HG02943 (cell line): ENCODE measurements at regions not wholly inside any gene's neighbourhood (a gene's known extent, or its start where the extent isn't known, plus 50 kb on each side); places are given as distances from the start of the nearest gene placed in this dataset.
"Not testable (repeated sequence)": the region's sequence is repeated elsewhere in the genome, so short reads cannot be mapped to it uniquely, and the experiment has no call there.

ENCODE experiments used
- ATAC-seq: cut with Tn5 transposase; IDR thresholded peaks from one replicate; pipeline ENCODE4 v1.9.1; 2021; ENCODE audit warnings: mild to moderate bottlenecking, low read depth, moderate library complexity; ENCODE audit not compliant: unreplicated experiment

GRCh38 chr2:220696280-220696669 is 875.8 kb downstream of the EPHA4 start:
- no peak for ATAC-seq

DNA sequence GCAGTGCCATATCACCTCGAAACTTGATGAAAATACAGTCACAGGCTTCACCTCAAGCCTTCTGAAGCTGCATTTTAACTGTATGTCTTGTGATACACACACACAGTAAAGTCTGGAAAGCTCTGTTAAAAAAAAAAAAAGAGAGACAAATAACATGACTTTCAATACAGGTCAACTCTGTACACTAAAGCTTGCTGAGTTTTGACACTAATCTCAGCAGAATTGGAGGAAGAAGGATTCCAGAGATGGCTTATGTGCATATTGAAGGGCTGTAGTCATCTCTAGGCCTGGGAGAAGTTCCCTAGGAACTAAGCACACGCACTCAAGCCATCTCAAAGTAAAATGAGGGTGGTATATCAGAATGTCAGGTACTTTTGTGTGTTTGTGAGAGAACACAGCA is 875.1 kb downstream of the EPHA4 start:
- ATAC-seq, result no peak

DNA sequence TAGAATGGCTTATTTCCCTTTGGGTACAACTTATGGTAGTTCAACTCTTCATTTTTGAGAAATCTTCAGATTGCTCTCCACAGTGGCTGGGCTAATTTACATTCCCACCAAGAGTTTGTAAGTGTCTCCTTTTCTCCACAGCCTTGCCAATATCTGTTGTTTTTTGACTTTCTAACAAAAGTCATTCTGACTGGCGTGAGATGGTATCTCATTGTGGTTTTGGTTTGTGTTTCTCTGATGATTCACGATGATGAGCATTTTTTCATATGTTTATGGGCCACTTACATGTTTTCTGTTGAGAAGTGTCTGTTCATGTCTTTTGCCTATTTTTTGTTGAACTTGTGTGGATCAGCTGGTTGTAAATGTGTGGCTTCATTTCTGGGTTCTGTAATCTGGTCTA is 871.0 kb downstream of the EPHA4 start:
- ATAC-seq, result no peak

GRCh38 chr2:220703279-220703678 is 868.8 kb downstream of the EPHA4 start:
- ATAC-seq, result no peak

GRCh38 chr2:220704081-220704480 is 868.0 kb downstream of the EPHA4 start:
- no peak for ATAC-seq

DNA sequence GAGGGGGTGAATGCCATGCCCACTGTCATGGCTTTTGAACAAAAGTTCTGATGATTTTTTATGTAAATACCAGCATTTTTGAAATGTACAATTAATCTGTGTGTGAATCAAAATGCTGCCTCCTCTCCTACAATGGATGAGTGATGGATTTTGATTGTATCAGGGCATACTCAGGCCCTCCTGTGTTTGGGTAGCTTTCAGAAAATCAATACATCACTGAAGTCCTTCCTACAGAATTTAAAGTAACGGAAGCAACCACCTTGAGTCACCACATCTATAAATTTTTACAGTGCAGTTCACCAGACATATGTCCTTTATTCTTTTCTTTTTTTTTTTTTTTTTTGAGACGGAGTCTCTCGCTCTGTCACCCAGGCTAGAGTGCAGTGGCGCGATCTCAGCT is 867.3 kb downstream of the EPHA4 start:
- no peak for ATAC-seq

DNA sequence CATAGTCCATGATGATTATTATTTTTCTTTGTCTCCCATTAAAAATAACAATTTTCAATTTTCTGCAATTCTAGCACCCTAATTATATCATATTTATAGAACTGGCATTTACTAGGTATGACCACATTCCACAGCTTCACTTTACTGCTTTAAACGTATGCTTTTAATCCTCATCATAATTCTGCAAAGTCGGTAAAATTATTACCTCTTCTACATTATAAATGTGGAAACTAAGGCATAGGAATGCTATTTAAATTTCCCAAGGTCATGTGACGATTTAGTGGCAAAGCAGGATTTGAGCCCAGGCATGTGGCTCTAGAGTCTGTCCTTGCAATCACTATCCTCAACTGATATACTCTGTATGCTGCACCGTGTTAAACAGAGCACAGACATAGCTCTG is 866.4 kb downstream of the EPHA4 start:
- no peak for ATAC-seq

GRCh38 chr2:220707261-220707660 is 864.8 kb downstream of the EPHA4 start:
- no peak for ATAC-seq

GRCh38 chr2:220708366-220708765 is 863.7 kb downstream of the EPHA4 start:
- ATAC-seq, result no peak

DNA sequence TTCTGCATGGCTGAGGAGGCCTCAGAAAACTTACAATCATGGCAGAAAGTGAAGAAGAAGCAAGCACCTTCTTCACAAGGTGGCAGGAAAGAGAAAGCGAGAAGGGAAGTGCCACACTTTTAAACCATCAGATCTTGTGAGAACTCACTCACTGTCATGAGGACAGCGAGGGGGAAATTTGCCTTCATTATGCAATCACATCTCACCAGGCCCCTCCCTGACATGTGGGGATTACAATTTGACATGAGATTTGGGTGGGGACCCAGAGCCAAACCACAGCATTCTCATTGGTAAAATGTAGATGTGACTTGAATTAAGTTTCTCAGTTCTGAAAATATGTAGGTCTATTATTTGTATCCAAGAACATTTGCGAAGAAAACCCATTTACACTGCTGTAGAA is 854.8 kb downstream of the EPHA4 start:
- no peak for ATAC-seq

- ATAC-seq, result no peak
Observed at GRCh38 chr2:220736778-220737177, 835.3 kb downstream of the EPHA4 start.

DNA sequence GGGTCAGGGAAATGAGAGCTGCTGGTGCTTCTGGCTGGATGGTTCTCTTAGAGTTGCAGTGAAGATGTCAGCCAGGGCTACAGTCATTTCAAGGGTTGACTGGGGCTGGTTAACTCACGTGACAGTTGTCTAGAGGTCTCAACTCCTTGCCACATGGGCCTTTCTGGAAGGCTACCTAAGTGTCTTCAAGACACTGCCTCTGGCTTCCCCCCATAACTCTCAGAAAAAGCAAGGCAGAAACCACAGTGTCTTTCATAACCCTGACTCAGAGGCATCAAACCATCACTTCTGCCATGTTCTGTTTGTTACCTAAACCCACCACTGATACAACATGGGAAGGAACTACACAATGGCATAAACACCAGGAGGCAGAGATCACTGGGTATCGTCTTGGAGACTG is 828.9 kb downstream of the EPHA4 start:
- ATAC-seq, result no peak

DNA sequence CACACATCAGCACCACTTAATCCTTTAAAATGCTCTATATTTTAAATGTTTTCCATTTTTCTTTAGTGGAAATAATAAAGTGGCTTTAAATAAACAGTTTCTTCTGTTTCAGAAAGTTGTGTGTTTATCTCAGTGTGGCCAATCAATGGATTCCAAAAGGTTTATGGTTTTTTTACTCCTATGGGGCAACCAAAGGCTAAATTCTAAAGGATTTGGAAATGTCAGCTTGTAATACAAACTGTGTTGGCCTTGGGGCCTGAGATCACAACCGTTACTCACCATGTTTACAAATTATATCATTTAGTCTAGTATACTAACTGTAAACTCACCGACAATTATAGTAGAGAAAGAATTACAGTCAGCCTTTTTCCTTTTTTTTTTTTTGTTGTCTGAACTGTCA is 827.2 kb downstream of the EPHA4 start:
- ATAC-seq, result no peak

DNA sequence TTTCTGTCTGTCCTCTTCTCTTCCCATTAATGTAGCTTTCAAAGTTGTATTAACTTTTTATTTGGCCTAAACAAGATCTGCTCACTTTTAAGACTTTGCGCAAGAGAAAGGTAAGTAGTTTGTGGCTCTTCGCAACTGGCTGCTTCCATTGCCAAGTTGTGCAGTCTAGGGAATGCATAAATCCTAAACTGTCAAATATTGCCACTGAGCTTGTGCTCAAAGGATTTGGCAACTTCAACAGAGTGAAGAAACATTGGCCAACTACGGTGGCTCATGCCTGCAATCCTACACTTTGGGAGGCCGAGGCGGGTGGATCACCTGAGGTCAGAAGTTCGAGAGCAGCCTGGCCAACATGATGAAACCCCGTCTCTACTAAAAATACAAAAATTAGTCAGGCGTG is 826.4 kb downstream of the EPHA4 start:
- ATAC-seq, result no peak

- no peak for ATAC-seq
Observed at GRCh38 chr2:220747736-220748135, 824.4 kb downstream of the EPHA4 start.

DNA sequence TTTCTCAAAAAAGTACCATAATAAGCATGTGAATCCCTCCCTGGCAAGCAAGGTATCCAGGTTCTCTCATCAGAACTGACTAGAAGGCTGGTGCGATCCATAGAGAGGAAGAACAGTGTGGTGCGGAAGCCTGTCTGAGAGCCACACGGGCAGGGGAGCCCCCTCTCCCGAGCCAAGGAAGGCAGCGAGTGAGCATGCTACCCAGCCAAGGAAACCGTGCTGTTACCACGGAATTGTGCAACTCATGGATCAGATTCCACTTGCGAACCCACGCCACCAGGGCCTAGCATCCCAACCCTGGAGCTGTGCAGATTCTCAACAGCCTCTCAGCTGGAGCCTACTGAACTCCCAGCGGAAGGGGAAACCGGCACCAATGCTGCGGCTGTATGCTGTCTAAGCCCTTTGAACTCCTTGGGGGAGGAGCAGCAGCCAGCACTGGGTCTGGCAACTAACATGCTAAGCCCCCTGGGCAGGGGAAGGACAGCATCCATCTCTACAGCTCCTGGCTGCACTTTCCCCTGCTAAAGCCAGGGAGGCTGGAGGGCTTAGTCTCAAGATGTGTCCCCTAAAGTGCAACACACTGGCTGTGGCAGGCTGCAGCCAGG is 823.1 kb downstream of the EPHA4 start:
- no peak for ATAC-seq

- no peak for ATAC-seq
Observed at GRCh38 chr2:220753486-220753885, 818.6 kb downstream of the EPHA4 start.

DNA sequence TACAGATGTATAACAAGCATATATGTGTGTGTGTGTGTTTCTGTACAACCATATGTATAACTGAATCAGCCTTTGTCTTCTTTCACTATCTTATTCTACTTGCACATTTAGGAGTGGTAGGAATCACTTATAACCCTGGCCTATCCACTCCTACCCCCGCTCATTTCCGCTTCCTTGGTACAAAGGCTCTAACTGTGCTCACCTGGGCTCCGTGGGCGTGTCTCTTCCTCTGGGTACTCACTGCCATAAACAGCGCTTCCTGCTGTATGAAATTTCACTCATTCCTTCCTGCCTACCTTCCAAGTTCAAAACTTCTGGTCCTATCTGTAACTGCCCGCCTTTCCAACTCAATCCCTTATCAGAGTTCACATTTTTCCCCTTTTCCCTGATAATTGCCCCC is 815.5 kb downstream of the EPHA4 start:
- no peak for ATAC-seq

- not testable (repeated sequence) for ATAC-seq
Observed at GRCh38 chr2:220758376-220758775, 813.7 kb downstream of the EPHA4 start.

DNA sequence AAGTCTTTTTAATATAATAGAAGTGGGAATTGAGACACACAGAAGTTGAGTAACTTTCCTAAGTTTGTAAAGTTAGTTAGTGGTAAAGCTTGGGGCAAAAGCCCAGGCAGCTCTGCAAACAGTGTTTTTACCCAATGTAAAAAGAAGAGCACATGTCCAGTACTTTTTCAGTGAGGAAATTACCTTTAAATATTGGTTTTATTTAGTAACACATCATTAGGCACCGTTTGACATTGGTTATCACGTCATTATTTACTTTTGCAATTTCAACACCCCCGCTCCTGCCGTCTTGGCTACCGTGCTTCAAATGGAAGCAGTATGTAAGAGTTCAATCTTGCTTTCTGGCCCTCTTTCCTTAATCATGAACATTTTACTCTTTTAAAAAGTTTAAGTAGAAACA is 807.9 kb downstream of the EPHA4 start:
- no peak for ATAC-seq

DNA sequence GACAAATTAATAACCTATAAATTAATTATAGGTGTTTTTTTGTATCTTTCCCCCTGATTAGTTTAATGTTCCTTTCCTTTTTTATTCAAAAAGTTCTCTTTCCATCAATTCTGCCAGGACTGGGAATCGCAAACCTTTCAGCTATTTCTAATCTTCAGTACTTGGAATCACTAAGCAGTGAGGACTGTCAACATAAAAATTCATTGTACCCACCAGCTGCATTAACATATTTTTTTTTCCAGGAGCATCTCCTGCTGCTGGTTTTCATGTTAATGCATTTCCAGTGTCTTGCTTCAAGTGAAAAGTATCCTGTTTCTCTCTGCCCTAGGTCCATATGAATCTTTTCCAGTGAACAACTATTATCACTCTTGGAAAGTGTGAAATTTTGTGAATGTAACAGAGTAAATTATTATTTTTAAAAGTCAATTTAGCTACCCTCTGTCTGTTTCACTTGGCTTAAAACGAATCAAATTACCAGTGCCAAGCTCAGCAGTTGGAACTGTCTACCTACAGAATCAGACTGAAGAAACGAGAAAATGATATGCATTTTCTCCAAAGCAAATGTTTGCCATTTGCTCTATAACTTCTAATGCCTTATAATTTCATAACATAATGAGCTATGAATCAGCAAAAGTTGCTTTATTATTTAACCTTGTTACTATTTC is 804.4 kb downstream of the EPHA4 start:
- ATAC-seq, result no peak

- ATAC-seq, result no peak
Observed at GRCh38 chr2:220775856-220776488, 796.1 kb downstream of the EPHA4 start.
